ENCODE measurements at regions not wholly inside any gene's neighbourhood (a gene's known extent, or its start where the extent isn't known, plus 50 kb on each side); places are given as distances from the start of the nearest gene placed in this dataset.

GRCh38 chr1:168441745-168442144 lies 102.1 kb downstream of the XCL2 start:
- DNase-seq: no peak
- Histone ChIP-seq H2AK5ac (ENCODE audit: low read length) (no peak overlapping the region), H3K79me1 (ENCODE audit: low read length) (no peaks in the 10 kb centered on the region), H3K14ac (ENCODE audit: low read length) (no peak overlapping the region), H3K18ac (ENCODE audit: low read length) (no peak overlapping the region), H3K79me2 (ENCODE audit: control insufficient read depth, insufficient read depth, low read length, poor library complexity) (no peaks in the 10 kb centered on the region), H4K8ac (ENCODE audit: low read depth, low read length) (no peak overlapping the region), H3K27me3 (ENCODE audit: insufficient read depth, low read length) (no peaks in the 10 kb centered on the region), H2BK120ac (ENCODE audit: insufficient read depth, low read length, poor library complexity) (no peak overlapping the region), H3K4me1 (ENCODE audit: control insufficient read depth in 1 of 2, insufficient read depth in 2 of 2, low read length in 2 of 2) (no peaks in the 10 kb centered on the region), H3K36me3 (ENCODE audit: control insufficient read depth in 1 of 2, insufficient read depth in 2 of 2, low read length in 2 of 2) (no peaks in the 10 kb centered on the region), H3K9ac (ENCODE audit: low read length) (peak overlapping the region; percentile 4), H3K4me3 (ENCODE audit: low read depth, low read length) (no peak overlapping the region), H2BK5ac (ENCODE audit: low read depth, low read length, poor library complexity) (no peak overlapping the region), H2AFZ (ENCODE audit: insufficient read depth, low read length, poor library complexity) (no peak overlapping the region), H4K91ac (ENCODE audit: low read depth, low read length) (no peak overlapping the region), H3K27ac (ENCODE audit: low read depth, low read length) (no peak overlapping the region), H2BK12ac (ENCODE audit: low read length) (no peak overlapping the region), H3K9me3 (ENCODE audit: insufficient read depth, low read depth, low read length) (peaks cover 1% of the 10 kb centered on the region), H3K23ac (ENCODE audit: low read length) (no peak overlapping the region), H3K4ac (ENCODE audit: low read depth, low read length) (no peak overlapping the region), H3K4me2 (ENCODE audit: low read length) (no peak overlapping the region), H4K12ac (ENCODE audit: low read depth, low read length) (no peak overlapping the region)
- WGBS (ENCODE audit: extremely low coverage, insufficient coverage, insufficient read length): no CpG with 5 or more reads among the region's 3 CpGs

GRCh38 chr1:168439456-168440375 lies 104.1 kb downstream of the XCL2 start:
- no peak overlapping the region for H3K18ac ChIP-seq (ENCODE audit: low read length)
- no peak overlapping the region for H3K9ac ChIP-seq (ENCODE audit: low read length)
- no peak overlapping the region for H2AK5ac ChIP-seq (ENCODE audit: low read length)
- H3K36me3 ChIP-seq (ENCODE audit: control insufficient read depth in 1 of 2, insufficient read depth in 2 of 2, low read length in 2 of 2): no peaks in the 10 kb centered on the region
- H4K12ac ChIP-seq (ENCODE audit: low read depth, low read length): no peak overlapping the region
- H3K27ac ChIP-seq (ENCODE audit: low read depth, low read length): no peak overlapping the region
- no peaks in the 10 kb centered on the region for H3K79me2 ChIP-seq (ENCODE audit: control insufficient read depth, insufficient read depth, low read length, poor library complexity)
- no peaks in the 10 kb centered on the region for H3K4me1 ChIP-seq (ENCODE audit: control insufficient read depth in 1 of 2, insufficient read depth in 2 of 2, low read length in 2 of 2)
- whole genome bisulfite sequencing (ENCODE audit: extremely low coverage, insufficient coverage, insufficient read length): no CpG with 5 or more reads among the region's 20 CpGs
- H2AFZ ChIP-seq (ENCODE audit: insufficient read depth, low read length, poor library complexity): no peak overlapping the region
- H2BK120ac ChIP-seq (ENCODE audit: insufficient read depth, low read length, poor library complexity): no peak overlapping the region
- no peak overlapping the region for H3K4me2 ChIP-seq (ENCODE audit: low read length)
- H4K8ac ChIP-seq (ENCODE audit: low read depth, low read length): no peak overlapping the region
- H2BK5ac ChIP-seq (ENCODE audit: low read depth, low read length, poor library complexity): no peak overlapping the region
- H3K27me3 ChIP-seq (ENCODE audit: insufficient read depth, low read length): no peaks in the 10 kb centered on the region
- H3K4me3 ChIP-seq (ENCODE audit: low read depth, low read length): no peak overlapping the region
- H3K14ac ChIP-seq (ENCODE audit: low read length): no peak overlapping the region
- DNase-seq: peak; percentile 64 to 75
- peaks cover 1% of the 10 kb centered on the region for H3K9me3 ChIP-seq (ENCODE audit: insufficient read depth, low read depth, low read length)
- no peaks in the 10 kb centered on the region for H3K79me1 ChIP-seq (ENCODE audit: low read length)
- H3K4ac ChIP-seq (ENCODE audit: low read depth, low read length): no peak overlapping the region
- H3K23ac ChIP-seq (ENCODE audit: low read length): no peak overlapping the region
- no peak overlapping the region for H2BK12ac ChIP-seq (ENCODE audit: low read length)
- H4K91ac ChIP-seq (ENCODE audit: low read depth, low read length): no peak overlapping the region

GRCh38 chr1:168438626-168439025 lies 105.2 kb downstream of the XCL2 start:
- peaks cover 1% of the 10 kb centered on the region for H3K9me3 ChIP-seq (ENCODE audit: insufficient read depth, low read depth, low read length)
- no peak overlapping the region for H3K23ac ChIP-seq (ENCODE audit: low read length)
- H2BK120ac ChIP-seq (ENCODE audit: insufficient read depth, low read length, poor library complexity): no peak overlapping the region
- no peaks in the 10 kb centered on the region for H3K36me3 ChIP-seq (ENCODE audit: control insufficient read depth in 1 of 2, insufficient read depth in 2 of 2, low read length in 2 of 2)
- WGBS (ENCODE audit: extremely low coverage, insufficient coverage, insufficient read length): no CpG with 5 or more reads among the region's 3 CpGs
- H2AK5ac ChIP-seq (ENCODE audit: low read length): no peak overlapping the region
- H3K27ac ChIP-seq (ENCODE audit: low read depth, low read length): no peak overlapping the region
- H3K79me2 ChIP-seq (ENCODE audit: control insufficient read depth, insufficient read depth, low read length, poor library complexity): no peaks in the 10 kb centered on the region
- no peak overlapping the region for H3K4me3 ChIP-seq (ENCODE audit: low read depth, low read length)
- H3K4ac ChIP-seq (ENCODE audit: low read depth, low read length): no peak overlapping the region
- no peak overlapping the region for H4K8ac ChIP-seq (ENCODE audit: low read depth, low read length)
- H2AFZ ChIP-seq (ENCODE audit: insufficient read depth, low read length, poor library complexity): no peak overlapping the region
- H3K4me2 ChIP-seq (ENCODE audit: low read length): no peak overlapping the region
- H4K12ac ChIP-seq (ENCODE audit: low read depth, low read length): no peak overlapping the region
- no peak overlapping the region for H4K91ac ChIP-seq (ENCODE audit: low read depth, low read length)
- no peaks in the 10 kb centered on the region for H3K27me3 ChIP-seq (ENCODE audit: insufficient read depth, low read length)
- no peak overlapping the region for H2BK12ac ChIP-seq (ENCODE audit: low read length)
- H3K14ac ChIP-seq (ENCODE audit: low read length): no peak overlapping the region
- H2BK5ac ChIP-seq (ENCODE audit: low read depth, low read length, poor library complexity): no peak overlapping the region
- no peak overlapping the region for H3K18ac ChIP-seq (ENCODE audit: low read length)
- no peak for DNase-seq
- H3K79me1 ChIP-seq (ENCODE audit: low read length): no peaks in the 10 kb centered on the region
- H3K9ac ChIP-seq (ENCODE audit: low read length): no peak overlapping the region
- no peaks in the 10 kb centered on the region for H3K4me1 ChIP-seq (ENCODE audit: control insufficient read depth in 1 of 2, insufficient read depth in 2 of 2, low read length in 2 of 2)

- Histone ChIP-seq H3K79me2 (ENCODE audit: control insufficient read depth, insufficient read depth, low read length, poor library complexity) (no peaks in the 10 kb centered on the region), H4K91ac (ENCODE audit: low read depth, low read length) (no peak overlapping the region), H2BK12ac (ENCODE audit: low read length) (no peak overlapping the region), H3K18ac (ENCODE audit: low read length) (no peak overlapping the region), H3K4me3 (ENCODE audit: low read depth, low read length) (no peak overlapping the region), H3K36me3 (ENCODE audit: control insufficient read depth in 1 of 2, insufficient read depth in 2 of 2, low read length in 2 of 2) (no peaks in the 10 kb centered on the region), H3K4me1 (ENCODE audit: control insufficient read depth in 1 of 2, insufficient read depth in 2 of 2, low read length in 2 of 2) (no peaks in the 10 kb centered on the region), H3K9ac (ENCODE audit: low read length) (no peak overlapping the region), H3K27ac (ENCODE audit: low read depth, low read length) (no peak overlapping the region), H3K9me3 (ENCODE audit: insufficient read depth, low read depth, low read length) (peaks cover 1% of the 10 kb centered on the region), H3K79me1 (ENCODE audit: low read length) (no peaks in the 10 kb centered on the region), H2BK120ac (ENCODE audit: insufficient read depth, low read length, poor library complexity) (no peak overlapping the region), H4K8ac (ENCODE audit: low read depth, low read length) (no peak overlapping the region), H3K14ac (ENCODE audit: low read length) (no peak overlapping the region), H3K4me2 (ENCODE audit: low read length) (no peak overlapping the region), H2AK5ac (ENCODE audit: low read length) (no peak overlapping the region), H3K23ac (ENCODE audit: low read length) (no peak overlapping the region), H2AFZ (ENCODE audit: insufficient read depth, low read length, poor library complexity) (no peak overlapping the region), H2BK5ac (ENCODE audit: low read depth, low read length, poor library complexity) (no peak overlapping the region), H3K27me3 (ENCODE audit: insufficient read depth, low read length) (no peaks in the 10 kb centered on the region), H3K4ac (ENCODE audit: low read depth, low read length) (no peak overlapping the region), H4K12ac (ENCODE audit: low read depth, low read length) (no peak overlapping the region)
- no peak for DNase-seq
- no CpG with 5 or more reads among the region's 6 CpGs for WGBS (ENCODE audit: extremely low coverage, insufficient coverage, insufficient read length)
These were observed 106.0 kb downstream of the XCL2 start for GRCh38 chr1:168437821-168438220.

Data from trophoblast cell (in vitro differentiated cells and primary cell).